ENCODE measurements at regions not wholly inside any gene's neighbourhood (a gene's known extent, or its start where the extent isn't known, plus 50 kb on each side); places are given as distances from the start of the nearest gene placed in this dataset.

DNA sequence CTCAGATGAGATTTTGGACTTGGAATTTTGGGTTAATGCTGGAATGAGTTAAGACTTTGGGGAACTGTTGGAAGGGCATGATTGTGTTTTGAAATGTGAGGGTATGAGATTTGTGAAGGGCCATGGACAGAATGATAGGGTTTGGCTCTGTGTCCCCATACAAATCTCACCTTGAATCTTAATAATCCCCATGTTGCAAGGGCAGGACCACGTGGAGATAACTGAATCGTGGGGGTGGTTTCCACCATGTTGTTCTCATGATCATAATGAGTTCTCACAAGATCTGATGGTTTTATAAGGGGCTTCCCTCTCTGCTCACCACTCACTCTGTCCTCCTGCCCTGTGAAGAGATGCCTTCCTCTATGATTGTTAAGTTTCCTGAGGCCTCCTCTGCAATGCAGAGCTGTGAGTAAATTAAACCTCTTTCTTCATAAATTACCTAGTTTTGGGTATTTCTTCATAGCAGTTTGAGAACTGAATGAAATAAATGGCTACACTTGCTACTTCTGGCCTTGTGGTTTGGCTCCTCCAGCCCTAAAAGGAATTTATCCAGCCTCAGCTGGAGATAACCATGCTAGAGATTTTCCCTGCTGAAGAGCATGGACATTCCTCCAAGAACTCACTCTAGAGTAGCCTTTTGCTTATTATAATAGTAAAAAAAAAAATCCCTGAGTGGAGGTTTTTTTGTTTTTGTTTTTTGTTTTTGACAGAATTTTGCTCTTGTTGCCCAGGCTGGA is 144.3 kb upstream of the TFPI start:
- no peak overlapping the region for H3K4me3 ChIP-seq (ENCODE audit: low read depth, low read length)
- no peak for DNase-seq (ENCODE audit: low read depth)
- TF ChIP-seq, protein P1, sequence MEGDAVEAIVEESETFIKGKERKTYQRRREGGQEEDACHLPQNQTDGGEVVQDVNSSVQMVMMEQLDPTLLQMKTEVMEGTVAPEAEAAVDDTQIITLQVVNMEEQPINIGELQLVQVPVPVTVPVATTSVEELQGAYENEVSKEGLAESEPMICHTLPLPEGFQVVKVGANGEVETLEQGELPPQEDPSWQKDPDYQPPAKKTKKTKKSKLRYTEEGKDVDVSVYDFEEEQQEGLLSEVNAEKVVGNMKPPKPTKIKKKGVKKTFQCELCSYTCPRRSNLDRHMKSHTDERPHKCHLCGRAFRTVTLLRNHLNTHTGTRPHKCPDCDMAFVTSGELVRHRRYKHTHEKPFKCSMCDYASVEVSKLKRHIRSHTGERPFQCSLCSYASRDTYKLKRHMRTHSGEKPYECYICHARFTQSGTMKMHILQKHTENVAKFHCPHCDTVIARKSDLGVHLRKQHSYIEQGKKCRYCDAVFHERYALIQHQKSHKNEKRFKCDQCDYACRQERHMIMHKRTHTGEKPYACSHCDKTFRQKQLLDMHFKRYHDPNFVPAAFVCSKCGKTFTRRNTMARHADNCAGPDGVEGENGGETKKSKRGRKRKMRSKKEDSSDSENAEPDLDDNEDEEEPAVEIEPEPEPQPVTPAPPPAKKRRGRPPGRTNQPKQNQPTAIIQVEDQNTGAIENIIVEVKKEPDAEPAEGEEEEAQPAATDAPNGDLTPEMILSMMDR (IDR thresholded peaks at IDR 0.05; ENCODE audit: insufficient read depth, low read depth, low read length, missing control alignments), result no peak

DNA sequence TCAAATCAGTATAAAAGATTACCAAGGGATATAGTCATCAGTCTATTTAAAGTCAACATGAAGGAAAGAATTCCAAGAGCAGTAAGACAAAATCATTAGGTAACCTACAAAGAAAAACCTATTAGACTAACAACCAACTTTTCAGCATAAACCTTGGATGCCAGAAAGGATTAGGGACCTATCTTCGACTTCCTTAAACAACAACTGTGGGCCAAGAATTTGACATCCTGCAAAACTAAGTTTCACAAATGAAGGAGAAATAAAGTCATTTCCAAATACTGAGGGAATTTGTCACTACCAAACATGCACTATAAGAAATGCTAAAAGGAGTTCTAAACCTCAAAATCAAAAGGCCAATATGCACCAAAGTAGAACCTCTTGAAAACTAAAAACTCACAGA is 147.9 kb upstream of the TFPI start:
- no peak for DNase-seq (ENCODE audit: low read depth)
- no peak overlapping the region for H3K4me3 ChIP-seq (ENCODE audit: low read depth, low read length)
- TF ChIP-seq, protein P1 (IDR thresholded peaks at IDR 0.05; ENCODE audit: insufficient read depth, low read depth, low read length, missing control alignments), result no peak

DNA sequence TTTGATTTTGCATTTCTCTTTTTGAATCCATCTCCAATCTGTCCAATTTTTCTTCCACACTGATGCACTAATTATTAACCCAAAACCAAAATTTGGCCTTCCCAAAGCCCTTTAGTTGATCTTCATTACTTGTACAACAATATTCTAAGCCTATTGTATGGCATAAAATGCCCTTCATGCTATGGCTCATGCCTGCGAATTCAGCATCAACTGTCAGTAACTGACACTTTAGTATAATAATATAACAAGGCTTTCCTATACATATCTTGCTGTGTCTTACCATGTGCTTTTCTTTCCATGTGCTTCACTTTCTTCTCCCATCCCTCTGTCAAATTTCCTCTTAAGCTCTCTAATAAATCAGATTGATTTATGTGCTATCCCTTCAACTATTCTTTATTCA is 154.0 kb upstream of the TFPI start:
- H3K4me3 ChIP-seq (ENCODE audit: low read depth, low read length), result no peak overlapping the region
- DNase-seq (ENCODE audit: low read depth), result no peak
- TF ChIP-seq, protein P1 (IDR thresholded peaks at IDR 0.05; ENCODE audit: insufficient read depth, low read depth, low read length, missing control alignments), result no peak

DNA sequence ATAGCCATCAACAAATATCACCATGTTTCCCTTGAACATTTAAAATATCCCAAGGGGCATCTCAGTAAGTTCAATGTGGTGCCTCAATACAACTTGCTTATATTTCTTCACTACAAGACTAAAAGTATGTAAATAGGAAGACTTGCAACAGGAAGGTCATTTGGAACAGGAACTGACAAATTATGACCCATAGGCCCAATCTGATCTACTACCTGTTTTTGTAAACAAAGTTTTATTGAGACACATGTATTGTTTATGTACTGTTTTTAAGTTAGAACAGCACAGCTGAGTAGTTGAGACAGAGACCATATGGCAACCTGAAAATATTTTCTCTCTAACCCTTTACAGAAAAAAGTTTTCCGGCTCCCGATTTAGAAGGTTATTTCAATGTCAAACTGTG is 154.8 kb upstream of the TFPI start:
- TF ChIP-seq, protein P1 (IDR thresholded peaks at IDR 0.05; ENCODE audit: insufficient read depth, low read depth, low read length, missing control alignments), result no peak
- no peak for DNase-seq (ENCODE audit: low read depth)

DNA sequence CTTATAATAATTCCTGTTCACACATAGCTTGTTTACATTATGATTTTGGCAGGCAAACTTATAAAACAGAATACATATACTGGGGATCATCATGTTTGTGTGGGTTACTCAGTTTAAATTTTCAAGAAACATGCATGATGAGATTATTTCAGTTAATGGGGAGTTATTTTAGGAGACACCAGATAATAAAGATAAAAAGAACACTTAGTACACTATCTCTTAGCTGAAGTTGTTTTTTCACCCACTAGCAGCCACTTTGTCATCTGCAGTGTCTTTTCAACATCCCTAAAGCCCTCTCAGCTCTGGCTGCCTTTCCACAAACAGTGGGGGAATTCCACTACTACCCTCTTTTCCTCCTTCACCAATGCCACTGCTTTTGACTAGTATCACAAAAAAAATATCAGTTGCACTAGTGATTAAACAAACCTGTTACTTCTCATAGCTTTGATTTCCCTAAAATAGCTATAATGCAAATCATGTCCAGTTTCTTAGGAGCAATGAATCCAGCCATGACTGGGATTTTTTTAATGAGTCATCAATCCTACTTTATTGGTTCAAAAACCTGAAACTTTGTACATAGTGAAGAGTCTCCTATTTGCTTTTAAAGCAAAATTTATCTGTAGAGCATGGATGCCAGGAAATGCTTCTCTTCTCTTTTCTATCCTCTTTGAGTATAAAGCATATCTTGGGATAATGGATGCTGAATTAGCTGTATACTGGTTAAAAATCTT is 156.7 kb upstream of the TFPI start:
- no peak for DNase-seq (ENCODE audit: low read depth)
- no peak overlapping the region for H3K4me3 ChIP-seq (ENCODE audit: low read depth, low read length)
- TF ChIP-seq, protein P1 (IDR thresholded peaks at IDR 0.05; ENCODE audit: insufficient read depth, low read depth, low read length, missing control alignments), result no peak

More for the DNA sequence above, 154.8 kb upstream of the TFPI start:
- no peak overlapping the region for H3K4me3 ChIP-seq (ENCODE audit: low read depth, low read length)

DNA sequence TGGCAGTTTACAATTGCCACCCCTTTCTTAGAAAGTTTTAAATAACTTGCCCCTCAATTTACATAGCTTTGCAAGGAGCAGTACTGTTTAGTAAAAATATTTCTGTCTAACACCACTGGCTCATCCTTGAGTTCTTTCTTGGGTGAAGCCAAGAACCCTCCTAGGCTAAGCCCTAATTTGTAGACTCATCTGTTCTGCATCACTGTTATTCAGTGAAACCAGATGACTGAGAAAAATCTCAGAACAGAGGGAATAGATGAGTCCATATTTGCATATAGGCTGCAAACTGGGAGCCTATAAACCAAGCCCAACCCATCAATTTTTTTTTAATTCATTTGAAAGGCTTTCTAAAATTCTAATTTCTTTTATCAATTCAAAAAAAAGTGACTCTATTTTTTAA is 161.4 kb upstream of the TFPI start:
- DNase-seq (ENCODE audit: low read depth), result no peak
- no peak overlapping the region for H3K4me3 ChIP-seq (ENCODE audit: low read depth, low read length)
- TF ChIP-seq, protein P1 (IDR thresholded peaks at IDR 0.05; ENCODE audit: insufficient read depth, low read depth, low read length, missing control alignments), result no peak

Measured in GM12865 (cell line).